ENCODE measurements at regions not wholly inside any gene's neighbourhood (a gene's known extent, or its start where the extent isn't known, plus 50 kb on each side); places are given as distances from the start of the nearest gene placed in this dataset.

GRCh38 chr14:71472356-71473340 lies 459.6 kb upstream of the RGS6 start:
- DNase-seq, result no peak

GRCh38 chr14:71473843-71474242 lies 458.4 kb upstream of the RGS6 start:
- no peak for DNase-seq

- no peak for DNase-seq
These were observed 457.6 kb upstream of the RGS6 start for GRCh38 chr14:71474301-71475265.

GRCh38 chr14:71475916-71476315 lies 456.3 kb upstream of the RGS6 start:
- no peak for DNase-seq

- DNase-seq, result no peak
These were observed 453.7 kb upstream of the RGS6 start for GRCh38 chr14:71478542-71478941.

- DNase-seq, result no peak
These were observed 451.1 kb upstream of the RGS6 start for GRCh38 chr14:71481021-71481654.

- DNase-seq, result no peak
These were observed 449.6 kb upstream of the RGS6 start for GRCh38 chr14:71482671-71483070.

GRCh38 chr14:71483154-71483553 lies 449.1 kb upstream of the RGS6 start:
- DNase-seq, result no peak

GRCh38 chr14:71485833-71486232 lies 446.4 kb upstream of the RGS6 start:
- DNase-seq, result no peak

- DNase-seq, result no peak
These were observed 445.9 kb upstream of the RGS6 start for GRCh38 chr14:71486279-71486678.

- no peak for DNase-seq
These were observed 444.8 kb upstream of the RGS6 start for GRCh38 chr14:71487449-71487848.

GRCh38 chr14:71487941-71488340 lies 444.3 kb upstream of the RGS6 start:
- DNase-seq, result no peak

GRCh38 chr14:71488703-71489191 lies 443.5 kb upstream of the RGS6 start:
- no peak for DNase-seq

- DNase-seq, result no peak
These were observed 442.5 kb upstream of the RGS6 start for GRCh38 chr14:71489742-71490141.

- no peak for DNase-seq
These were observed 440.3 kb upstream of the RGS6 start for GRCh38 chr14:71491931-71492330.

- no peak for DNase-seq
These were observed 439.9 kb upstream of the RGS6 start for GRCh38 chr14:71492346-71492745.

GRCh38 chr14:71497645-71498086 lies 434.6 kb upstream of the RGS6 start:
- DNase-seq, result no peak

GRCh38 chr14:71498212-71498611 lies 434.0 kb upstream of the RGS6 start:
- DNase-seq, result no peak

GRCh38 chr14:71499018-71499417 lies 433.2 kb upstream of the RGS6 start:
- no peak for DNase-seq

- no peak for DNase-seq
These were observed 424.5 kb upstream of the RGS6 start for GRCh38 chr14:71507681-71508080.

GRCh38 chr14:71508901-71509300 lies 423.3 kb upstream of the RGS6 start:
- DNase-seq, result no peak

GRCh38 chr14:71511152-71511551 lies 421.1 kb upstream of the RGS6 start:
- DNase-seq, result no peak
